ENCODE measurements at regions not wholly inside any gene's neighbourhood (a gene's known extent, or its start where the extent isn't known, plus 50 kb on each side); places are given as distances from the start of the nearest gene placed in this dataset.
"Not testable (repeated sequence)": the region's sequence is repeated elsewhere in the genome, so short reads cannot be mapped to it uniquely, and the experiment has no call there.

DNA sequence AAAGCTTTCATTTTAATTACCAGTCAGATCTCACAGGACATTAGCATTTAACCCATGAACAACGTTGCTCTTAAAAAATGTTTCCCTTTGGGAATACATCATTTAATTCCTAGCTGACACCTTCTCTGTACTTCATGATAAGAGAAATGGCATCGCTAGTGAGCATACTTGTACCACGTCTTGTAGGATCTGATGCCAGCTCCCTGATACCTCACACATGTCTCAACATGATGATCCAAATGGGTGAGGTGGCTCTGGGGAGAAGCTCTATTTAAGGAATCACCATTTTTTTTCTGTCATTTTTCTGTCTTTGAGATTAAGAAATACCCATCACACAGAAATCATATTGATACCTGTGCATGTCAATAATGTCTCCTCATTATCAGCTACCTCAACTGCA is 772.1 kb upstream of the CA10 start:
- DNase-seq (ENCODE audit: low read depth) = no peak

DNA sequence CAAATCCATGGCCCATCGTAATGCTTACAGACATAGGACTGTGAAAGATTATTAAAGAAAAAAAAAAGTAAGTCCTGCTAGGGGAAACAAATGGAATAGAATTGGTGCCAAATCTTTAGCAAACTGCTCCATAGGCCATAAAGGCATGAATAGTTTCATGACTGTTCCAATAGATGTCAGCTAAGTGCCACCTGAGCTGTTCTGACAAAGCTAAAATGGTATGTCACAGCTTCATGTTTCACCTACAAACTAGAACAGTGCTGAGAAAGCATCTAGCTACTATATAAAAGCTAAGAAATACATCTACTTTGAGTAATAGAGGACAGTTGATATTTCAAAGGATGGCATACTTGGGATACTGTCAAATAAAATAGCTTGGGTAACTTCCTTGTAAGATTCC is 771.6 kb upstream of the CA10 start:
- DNase-seq (ENCODE audit: low read depth) = no peak

DNA sequence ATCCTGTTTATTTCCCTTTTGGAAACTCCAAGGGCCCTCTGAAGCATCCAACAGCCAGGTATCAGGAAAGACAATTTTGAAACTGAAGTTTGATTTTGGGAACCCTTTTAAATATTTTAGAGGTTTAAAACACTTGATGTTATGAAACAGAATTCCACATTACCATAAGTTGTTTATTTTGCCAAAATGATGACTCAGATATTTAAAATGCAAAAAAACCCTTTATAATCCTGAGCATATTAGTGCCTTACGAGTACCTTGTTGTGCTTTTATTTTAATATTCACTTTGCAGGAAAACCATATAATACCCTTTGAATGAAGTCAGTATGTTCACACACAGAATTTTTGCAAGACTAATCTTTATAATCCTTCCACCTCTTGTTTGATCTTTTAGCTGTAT is 765.1 kb upstream of the CA10 start:
- no peak for DNase-seq (ENCODE audit: low read depth)

DNA sequence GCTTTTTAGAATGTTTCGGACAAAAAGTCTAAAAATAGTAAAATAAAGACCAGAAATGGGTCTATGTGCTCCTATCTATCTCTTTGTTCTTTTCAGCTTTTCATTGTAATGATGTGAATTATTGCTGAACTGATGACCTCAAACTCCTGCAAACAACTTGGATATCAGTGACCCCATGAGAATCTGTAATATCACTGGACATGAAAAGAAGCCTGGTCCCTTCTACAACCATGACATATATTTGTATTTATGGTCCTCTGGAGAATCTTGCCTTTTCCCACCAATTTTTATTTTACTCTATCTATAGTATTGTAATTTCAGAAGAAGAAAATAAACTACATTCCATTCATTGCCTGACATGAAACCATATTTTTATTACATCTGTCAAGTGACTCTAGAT is 740.7 kb upstream of the CA10 start:
- DNase-seq (ENCODE audit: low read depth) = no peak

DNA sequence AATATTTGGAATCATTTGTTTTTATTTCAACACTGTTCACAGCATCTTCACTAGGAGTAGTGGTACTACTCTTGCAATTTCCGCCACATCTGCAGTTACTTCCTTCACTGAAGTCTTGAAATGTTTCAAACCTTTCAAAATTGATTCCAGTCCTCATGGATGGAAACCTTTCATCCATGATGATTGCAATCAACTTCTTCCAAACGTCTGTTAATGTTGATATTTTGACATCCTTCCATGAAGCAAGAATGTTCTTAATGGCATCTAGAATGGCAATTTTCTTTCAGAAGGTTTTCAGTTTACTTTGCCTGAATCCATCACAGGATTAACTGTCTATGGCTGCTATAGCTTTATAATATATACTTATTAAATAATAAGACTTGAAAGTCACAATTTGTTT is 736.8 kb upstream of the CA10 start:
- DNase-seq (ENCODE audit: low read depth) = no peak

DNA sequence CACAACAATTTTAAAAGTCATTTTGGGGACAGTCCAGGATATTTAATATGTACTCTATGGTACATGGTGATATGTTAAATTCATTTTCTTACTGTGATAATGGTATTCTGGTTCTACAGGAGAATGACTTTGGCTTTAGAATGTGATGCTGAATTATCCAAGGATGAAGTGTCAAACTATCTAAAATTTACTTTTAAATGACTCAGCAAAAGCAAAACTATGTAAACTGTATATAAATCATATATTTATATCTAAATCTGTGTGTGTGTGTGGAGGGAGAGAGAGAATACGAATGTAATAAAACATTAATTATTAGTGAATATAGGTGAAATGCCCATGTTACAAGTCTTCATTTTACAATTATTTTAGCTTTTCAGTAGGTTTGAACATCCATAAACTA is 733.8 kb upstream of the CA10 start:
- no peak for DNase-seq (ENCODE audit: low read depth)

DNA sequence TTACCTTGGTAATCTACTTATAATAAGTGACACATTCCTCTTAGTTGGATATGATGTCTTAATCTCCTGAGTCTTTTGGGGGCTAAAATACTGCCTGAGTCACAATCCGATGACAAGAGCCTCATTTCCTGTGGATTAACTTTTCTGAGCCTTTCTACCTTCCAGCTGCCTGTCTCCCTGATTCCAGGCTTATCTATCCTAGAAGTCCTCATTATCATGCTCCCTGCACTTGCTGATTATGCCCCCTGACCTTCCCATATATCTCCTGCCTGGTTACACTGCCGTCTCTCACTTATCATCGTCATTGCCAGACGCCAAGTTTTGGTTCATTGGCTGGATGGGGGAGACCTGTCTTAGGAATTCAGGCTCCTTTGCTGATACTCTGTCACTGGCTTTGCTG is 727.4 kb upstream of the CA10 start:
- no peak for DNase-seq (ENCODE audit: low read depth)

DNA sequence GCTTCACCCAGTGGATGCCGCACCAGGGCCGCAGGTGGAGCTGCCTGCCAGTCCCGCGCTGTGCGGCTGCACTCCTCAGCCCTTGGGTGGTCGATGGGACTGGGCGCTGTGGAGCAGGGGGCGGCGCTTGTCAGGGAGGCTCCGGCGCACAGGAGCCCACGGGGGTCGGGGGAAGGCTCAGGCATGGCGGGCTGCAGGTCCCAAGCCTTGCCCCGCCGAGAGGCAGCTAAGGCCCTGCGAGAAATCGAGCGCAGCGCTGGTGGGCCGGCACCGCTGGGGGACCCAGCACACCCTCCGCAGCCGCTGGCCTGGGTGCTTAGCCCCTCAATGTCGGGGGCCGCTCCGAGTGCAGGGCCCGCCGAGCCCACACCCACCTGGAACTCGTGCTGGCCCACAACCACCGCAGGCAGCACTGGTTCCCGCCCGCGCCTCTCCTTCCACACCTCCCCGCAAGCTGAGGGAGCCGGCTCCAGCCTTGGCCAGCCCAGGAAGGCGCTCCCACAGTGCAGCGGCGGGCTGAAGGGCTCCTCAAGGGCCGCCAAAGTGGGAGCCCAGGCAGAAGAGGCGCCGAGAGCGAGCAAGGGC is 725.5 kb upstream of the CA10 start:
- DNase-seq (ENCODE audit: low read depth) = not testable (repeated sequence)

DNA sequence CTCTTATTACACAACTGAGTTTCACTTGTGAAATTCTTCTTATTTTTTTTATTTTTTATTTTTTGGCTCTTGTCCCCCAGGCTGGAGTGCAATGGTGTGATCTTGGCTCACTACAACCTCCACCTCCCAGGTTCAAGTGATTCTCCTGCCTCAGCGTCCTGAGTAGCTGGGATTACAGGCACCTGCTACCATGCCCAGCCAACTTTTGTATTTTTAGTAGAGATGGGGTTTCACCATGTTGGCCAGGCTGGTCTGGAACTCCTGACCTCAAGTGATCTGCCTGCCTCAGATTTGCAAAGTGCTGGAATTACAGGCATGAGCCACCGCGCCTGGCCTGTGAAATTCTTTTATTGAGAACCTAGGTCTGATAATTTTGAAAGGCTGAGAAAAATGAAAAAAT is 688.3 kb upstream of the CA10 start:
- DNase-seq (ENCODE audit: low read depth) = not testable (repeated sequence)

DNA sequence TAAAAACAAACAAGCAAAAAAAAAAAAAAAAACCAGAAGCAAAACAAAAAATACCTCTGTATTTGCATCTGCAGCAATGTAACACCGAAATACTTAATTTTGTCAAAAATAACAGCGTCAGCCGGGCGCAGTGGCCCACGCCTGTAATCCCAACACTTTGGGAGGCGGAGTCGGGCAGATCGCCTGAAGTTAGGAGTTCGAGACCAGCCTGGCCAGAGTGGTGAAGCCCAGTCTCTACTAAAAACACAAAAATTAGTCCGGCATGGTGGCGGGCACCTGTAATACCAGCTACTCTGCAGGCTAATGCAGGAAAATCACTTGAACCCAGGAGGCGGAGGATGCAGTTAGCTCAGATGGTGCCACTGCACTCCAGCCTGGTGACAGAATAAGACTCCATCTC is 683.5 kb upstream of the CA10 start:
- no peak for DNase-seq (ENCODE audit: low read depth)

DNA sequence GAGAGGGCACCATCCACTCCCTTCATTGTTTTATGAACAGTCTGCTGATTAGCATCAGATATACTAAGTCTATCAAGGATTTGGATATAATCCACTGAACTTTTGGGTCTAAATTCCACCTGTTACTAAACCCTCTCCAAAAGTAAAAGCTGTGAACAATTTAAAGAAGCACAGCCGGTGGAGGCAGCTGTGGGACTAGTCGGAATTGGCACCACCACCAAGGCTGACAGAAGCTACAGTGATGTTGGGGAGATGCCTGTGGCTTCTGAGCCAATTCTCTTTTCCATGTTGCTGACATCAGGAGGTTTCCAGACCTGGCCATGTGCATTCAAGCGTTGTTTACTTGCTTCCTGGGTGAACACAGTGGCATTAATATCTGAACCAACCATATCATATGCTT is 679.0 kb upstream of the CA10 start:
- DNase-seq (ENCODE audit: low read depth) = no peak

DNA sequence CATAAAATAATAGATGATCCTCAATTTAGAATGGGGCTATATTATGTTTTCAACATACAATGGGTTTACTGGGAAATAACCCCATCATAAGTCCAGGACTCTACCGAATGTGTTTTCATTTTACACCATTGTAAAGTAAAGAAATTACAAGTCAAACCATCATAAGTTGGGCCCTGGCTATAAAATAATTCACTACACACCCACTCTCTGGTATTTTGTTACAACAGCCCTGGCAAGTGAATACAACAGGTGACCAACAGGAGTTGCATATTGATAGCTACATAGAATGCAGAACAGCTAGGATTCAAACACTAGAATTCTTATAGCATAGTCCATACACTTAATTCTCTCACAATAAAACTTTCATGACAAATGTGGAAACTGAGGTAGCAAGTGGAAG is 673.0 kb upstream of the CA10 start:
- no peak for DNase-seq (ENCODE audit: low read depth)

DNA sequence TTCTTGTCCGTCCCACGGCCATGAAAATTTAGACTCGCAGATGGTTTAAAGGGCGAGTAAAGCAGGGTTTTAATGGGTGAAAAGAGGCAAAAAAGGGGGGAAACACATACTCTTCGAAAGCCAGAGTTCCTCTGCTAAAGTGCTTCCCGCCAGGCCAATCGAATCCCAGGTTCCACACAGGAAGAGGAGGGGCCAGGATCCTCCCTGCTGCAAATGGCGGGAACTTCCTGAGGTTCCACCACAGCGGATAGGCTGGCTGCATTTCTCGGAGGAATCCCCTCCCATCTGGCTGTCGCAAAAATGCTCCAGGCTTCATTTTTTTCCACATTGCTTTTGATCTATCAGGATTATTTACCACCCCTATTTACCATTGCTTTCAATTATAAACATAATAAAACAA is 670.1 kb upstream of the CA10 start:
- no peak for DNase-seq (ENCODE audit: low read depth)

DNA sequence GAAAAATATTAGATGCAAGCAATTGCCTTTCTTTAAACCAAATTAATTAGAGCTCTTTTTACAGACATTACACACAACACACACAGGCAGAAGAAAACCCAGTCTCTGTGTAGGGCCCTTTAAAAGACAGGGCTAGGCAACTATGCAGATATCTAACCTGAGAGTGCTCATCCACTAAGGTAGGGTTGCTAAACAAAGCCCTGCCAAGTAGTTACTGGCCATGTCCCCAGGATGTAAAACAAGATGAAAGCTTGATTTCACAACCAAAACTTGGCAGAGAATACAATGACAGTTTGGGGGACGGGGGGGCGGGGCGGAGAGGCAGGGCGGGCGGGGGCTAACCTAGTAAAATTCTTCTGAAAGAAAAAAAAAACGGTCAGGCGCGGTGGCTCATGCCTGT is 669.0 kb upstream of the CA10 start:
- no peak for DNase-seq (ENCODE audit: low read depth)

DNA sequence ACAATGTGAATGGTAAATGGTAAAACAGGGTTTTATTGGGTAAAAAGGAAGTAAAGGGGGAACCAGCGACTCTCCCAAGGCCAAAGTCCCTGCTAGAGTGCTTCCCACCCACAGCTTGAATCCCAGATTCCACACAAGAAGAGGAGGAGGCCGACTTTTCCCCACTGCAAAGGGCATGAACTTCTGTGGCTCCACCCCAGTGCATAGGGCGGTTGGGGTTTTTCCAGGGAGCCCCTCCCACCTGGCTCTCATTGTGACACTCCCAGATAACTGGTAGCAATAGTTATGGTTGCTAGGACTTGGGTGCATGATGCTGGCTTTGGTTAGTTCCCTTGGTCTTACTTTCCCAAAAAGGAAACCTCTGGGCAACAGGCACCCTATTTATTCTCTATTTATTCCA is 666.0 kb upstream of the CA10 start:
- DNase-seq (ENCODE audit: low read depth) = no peak

DNA sequence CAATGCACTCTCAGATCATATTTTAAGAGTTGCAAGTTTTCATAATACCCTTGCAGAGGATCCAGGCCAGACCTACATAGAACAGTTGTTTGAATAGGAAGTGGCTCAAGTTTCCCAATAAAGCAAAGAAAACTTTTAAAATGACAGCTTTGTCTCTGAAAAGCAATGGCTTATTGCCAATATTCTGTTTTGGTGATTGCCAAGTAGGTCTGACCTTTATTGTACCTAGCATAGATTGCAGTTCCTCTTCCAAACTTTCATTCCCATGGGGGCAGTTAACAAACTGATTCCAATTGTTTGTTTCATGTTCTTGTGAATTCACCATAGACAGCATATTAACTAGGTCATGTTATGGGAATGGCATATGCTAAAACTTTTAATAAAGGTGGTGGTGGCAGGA is 664.6 kb upstream of the CA10 start:
- DNase-seq (ENCODE audit: low read depth) = no peak

DNA sequence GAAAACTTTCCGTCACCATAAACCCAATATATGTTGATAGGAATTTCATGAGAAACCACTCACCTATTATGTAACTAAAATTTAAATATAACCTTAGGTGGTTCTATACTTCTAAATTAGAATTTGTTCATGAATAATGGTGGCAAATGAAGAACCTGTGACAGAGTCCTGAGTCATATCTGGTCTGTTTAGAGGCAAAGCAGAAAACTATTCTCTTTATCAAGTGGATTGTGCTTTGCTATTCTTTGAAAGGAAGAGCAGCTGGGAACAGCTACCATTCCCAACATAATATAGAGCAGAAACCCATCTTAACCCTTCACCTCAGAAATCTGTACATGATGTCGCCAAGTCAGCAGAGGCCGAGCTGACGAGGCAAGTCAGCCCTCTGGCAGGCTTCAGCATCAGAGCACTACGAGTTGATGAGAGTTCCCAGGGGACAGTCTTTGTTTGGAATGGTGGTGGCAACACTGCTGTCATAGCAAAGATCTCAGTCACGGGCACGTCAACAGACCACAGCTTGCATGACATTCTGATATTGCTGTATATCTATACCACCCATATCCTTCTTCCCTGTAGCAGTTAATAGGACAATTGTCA is 631.9 kb upstream of the CA10 start:
- DNase-seq (ENCODE audit: low read depth) = no peak

DNA sequence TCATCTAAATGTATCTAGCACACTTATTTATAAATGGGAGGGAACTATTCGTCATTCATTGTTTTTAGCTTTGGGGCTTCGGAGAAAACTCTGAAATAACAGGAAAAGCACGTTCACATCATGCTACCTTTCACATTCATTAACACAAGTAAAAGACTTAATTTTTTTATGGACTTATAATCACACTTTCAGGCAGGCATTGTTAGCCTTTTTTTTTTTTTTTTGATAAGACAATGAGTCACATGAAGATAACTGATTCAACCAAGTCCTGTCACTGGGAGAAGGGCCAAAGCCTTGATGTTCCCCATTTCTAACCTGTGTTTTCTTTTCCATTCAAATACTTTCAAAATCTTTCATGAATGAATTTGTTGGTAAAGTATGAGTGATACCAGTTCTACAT is 631.3 kb upstream of the CA10 start:
- no peak for DNase-seq (ENCODE audit: low read depth)

DNA sequence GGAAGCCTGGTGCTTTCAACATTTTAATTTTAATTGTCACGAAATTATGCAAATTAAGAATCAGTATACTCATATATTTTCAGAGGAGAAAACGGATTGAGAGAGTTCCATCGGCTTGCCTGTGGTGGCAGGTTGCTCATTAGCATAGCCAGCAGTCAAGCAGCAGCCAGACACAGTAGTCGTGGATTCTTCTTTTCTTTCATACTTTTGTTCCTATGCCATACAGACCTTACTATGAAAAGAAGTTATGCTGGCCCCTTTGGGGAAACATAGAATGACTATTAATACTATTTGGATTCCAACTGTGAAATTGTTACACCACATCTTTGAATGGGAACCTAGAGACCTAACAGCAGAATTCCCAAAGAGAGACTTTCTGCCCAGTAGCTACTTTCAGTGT is 617.7 kb upstream of the CA10 start:
- no peak for DNase-seq (ENCODE audit: low read depth)

DNA sequence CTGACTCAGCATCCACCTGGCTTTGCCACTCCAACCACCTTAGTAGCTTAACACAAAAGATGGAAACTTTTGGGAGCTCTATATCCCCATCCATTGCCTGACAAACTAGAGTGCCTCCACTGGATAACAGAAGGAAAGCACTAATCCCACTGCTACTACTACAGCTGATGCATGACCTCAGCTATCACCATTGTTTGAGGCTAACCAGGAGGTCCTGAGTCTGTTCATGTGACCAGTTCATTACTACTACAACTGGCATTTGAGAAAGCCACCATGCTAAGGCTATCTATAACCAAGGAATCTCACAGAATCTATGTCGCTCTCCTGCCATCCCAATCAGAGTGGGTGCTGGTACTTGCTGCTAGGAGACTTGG is 604.3 kb upstream of the CA10 start:
- DNase-seq (ENCODE audit: low read depth) = no peak

DNA sequence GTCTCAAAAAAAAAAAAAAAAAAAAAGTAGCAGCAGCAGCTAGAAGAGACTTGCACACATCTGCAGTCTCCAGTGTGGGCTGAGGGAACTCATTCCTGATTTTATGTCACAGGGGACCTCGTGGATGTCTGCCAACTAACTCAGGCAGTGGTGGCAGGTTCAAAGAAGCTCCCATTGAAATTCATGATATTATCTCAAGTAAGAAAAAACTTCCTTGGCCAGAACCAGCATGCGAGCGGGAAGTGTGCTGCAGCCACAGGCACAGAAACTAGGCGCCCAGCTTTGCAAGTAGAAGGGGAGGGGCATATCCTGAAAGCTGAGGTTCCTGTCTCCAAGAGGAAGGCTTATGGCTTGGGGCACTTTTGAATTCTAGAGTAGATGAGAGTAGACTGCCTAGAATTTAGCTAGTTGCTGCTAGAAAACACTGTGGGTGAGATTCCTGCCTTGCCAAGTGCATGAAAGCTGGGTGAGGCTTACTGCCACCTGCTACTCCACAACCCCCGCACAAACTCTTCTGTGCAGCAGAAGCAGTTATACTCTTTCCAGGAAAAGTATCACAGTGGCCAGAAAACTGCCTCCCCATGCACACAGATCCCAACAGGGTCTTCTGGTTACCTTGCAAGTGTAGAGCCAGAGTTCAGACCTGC is 603.8 kb upstream of the CA10 start:
- no peak for DNase-seq (ENCODE audit: low read depth)

DNA sequence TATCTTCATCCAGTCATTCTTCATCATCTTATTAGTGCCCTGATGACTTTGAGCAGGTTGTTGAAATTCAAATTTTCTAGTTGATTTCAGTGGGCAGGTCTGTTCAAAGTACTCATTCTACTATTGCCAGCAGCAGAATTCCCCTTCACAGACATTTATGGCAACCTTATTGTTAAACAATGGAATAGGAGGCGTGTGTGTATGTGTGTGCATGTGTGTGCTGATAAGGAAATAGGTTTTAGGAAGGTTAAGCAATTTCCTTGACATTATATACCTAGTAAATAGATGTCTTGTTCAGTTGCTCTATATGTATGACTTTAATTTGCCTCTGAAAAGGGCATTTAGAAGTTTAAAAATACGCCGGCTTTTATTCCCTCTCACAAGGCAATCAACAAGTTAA is 601.4 kb upstream of the CA10 start:
- DNase-seq (ENCODE audit: low read depth) = no peak

DNA sequence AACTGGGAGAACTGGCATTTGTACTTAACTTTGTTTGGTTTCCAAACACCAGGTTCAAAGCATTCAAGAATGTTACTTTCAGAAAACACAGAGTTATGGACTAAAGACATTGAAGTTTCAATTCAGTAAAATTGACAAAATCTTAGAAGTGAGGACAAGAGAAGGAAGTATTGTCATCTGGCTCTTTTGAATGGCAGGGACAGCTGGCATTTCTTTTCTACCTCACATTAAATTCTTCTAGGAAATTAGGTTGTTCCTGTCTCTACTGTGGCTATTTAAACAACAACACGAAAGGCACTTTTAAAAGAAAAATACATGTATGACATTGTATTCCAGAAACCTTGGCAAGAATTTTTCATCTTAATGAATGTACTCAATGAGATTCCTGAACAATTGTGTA is 600.0 kb upstream of the CA10 start:
- DNase-seq (ENCODE audit: low read depth) = no peak

DNA sequence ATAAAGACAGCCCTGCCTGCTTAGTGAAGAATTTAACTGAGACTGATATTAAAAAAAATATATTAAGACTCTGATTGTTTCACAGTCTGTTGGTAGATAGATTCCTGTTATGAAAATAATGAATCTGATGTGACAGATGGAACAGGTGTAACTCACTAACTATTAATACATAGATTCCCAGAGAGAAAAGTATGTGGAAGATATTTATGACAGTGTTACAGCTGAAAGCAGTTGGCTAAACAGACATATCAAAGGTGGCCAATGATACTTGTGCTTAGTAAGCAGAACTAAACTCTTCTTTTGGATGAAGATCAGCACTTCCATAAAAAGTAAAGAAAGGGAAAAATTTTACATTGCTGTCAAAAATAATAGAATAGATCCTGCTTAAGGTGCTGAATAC is 598.2 kb upstream of the CA10 start:
- DNase-seq (ENCODE audit: low read depth) = no peak

All from myocyte (in vitro differentiated cells).